ENCODE measurements at regions not wholly inside any gene's neighbourhood (a gene's known extent, or its start where the extent isn't known, plus 50 kb on each side); places are given as distances from the start of the nearest gene placed in this dataset.

GRCh38 chr15:81475926-81476325 lies 101.9 kb upstream of the TMC3 start:
- Mint-ChIP-seq H3K36me3 (no peaks in the 10 kb centered on the region), H3K27ac (no peak overlapping the region), H3K27me3 (ENCODE audit: low read depth) (peaks cover 23% of the 10 kb centered on the region), H3K4me3 (no peak overlapping the region), H3K9me3 (no peaks in the 10 kb centered on the region), H3K4me1 (peaks cover 2% of the 10 kb centered on the region)
- DNase-seq (ENCODE audit: low spot score in 2 of 2, unreplicated experiment in 2 of 2), result no peak
- TF ChIP-seq CTCF (IDR thresholded peaks at IDR 0.05; ENCODE audit: unreplicated experiment), result no peak

- no peak for DNase-seq (ENCODE audit: low spot score in 2 of 2, unreplicated experiment in 2 of 2)
- H3K36me3 Mint-ChIP-seq, result no peaks in the 10 kb centered on the region
- H3K27me3 Mint-ChIP-seq (ENCODE audit: low read depth), result peaks cover 23% of the 10 kb centered on the region
- H3K9me3 Mint-ChIP-seq, result no peaks in the 10 kb centered on the region
- no peak overlapping the region for H3K27ac Mint-ChIP-seq
- no peaks in the 10 kb centered on the region for H3K4me1 Mint-ChIP-seq
- H3K4me3 Mint-ChIP-seq, result no peak overlapping the region
- no peak for TF ChIP-seq CTCF (IDR thresholded peaks at IDR 0.05; ENCODE audit: unreplicated experiment)
Observed at GRCh38 chr15:81475471-81475870, 101.5 kb upstream of the TMC3 start.

- H3K27ac Mint-ChIP-seq, result no peak overlapping the region
- H3K27me3 Mint-ChIP-seq (ENCODE audit: low read depth), result peaks cover 23% of the 10 kb centered on the region
- no peaks in the 10 kb centered on the region for H3K36me3 Mint-ChIP-seq
- no peaks in the 10 kb centered on the region for H3K9me3 Mint-ChIP-seq
- TF ChIP-seq CTCF (IDR thresholded peaks at IDR 0.05; ENCODE audit: unreplicated experiment), result no peak
- H3K4me1 Mint-ChIP-seq, result no peaks in the 10 kb centered on the region
- no peak for DNase-seq (ENCODE audit: low spot score in 2 of 2, unreplicated experiment in 2 of 2)
- no peak overlapping the region for H3K4me3 Mint-ChIP-seq
Observed at GRCh38 chr15:81473946-81474345, 99.9 kb upstream of the TMC3 start.

GRCh38 chr15:81473177-81473576 lies 99.2 kb upstream of the TMC3 start:
- H3K9me3 Mint-ChIP-seq, result no peaks in the 10 kb centered on the region
- peaks cover 23% of the 10 kb centered on the region for H3K27me3 Mint-ChIP-seq (ENCODE audit: low read depth)
- H3K4me3 Mint-ChIP-seq, result no peak overlapping the region
- no peak overlapping the region for H3K27ac Mint-ChIP-seq
- no peaks in the 10 kb centered on the region for H3K36me3 Mint-ChIP-seq
- DNase-seq (ENCODE audit: low spot score in 2 of 2, unreplicated experiment in 2 of 2), result no peak
- no peaks in the 10 kb centered on the region for H3K4me1 Mint-ChIP-seq
- no peak for TF ChIP-seq CTCF (IDR thresholded peaks at IDR 0.05; ENCODE audit: unreplicated experiment)

- TF ChIP-seq CTCF (IDR thresholded peaks at IDR 0.05; ENCODE audit: unreplicated experiment), result no peak
- Mint-ChIP-seq H3K4me1 (no peaks in the 10 kb centered on the region), H3K27ac (no peak overlapping the region), H3K36me3 (no peaks in the 10 kb centered on the region), H3K4me3 (no peak overlapping the region), H3K9me3 (no peaks in the 10 kb centered on the region), H3K27me3 (ENCODE audit: low read depth) (peaks cover 23% of the 10 kb centered on the region)
- DNase-seq (ENCODE audit: low spot score in 2 of 2, unreplicated experiment in 2 of 2), result no peak
Observed at GRCh38 chr15:81471151-81471550, 97.1 kb upstream of the TMC3 start.

- no peak overlapping the region for H3K4me3 Mint-ChIP-seq
- H3K4me1 Mint-ChIP-seq, result no peaks in the 10 kb centered on the region
- H3K9me3 Mint-ChIP-seq, result peaks cover 10% of the 10 kb centered on the region
- H3K36me3 Mint-ChIP-seq, result no peaks in the 10 kb centered on the region
- peaks cover 26% of the 10 kb centered on the region for H3K27me3 Mint-ChIP-seq (ENCODE audit: low read depth)
- H3K27ac Mint-ChIP-seq, result no peak overlapping the region
- DNase-seq (ENCODE audit: low spot score in 2 of 2, unreplicated experiment in 2 of 2), result no peak
- TF ChIP-seq CTCF (IDR thresholded peaks at IDR 0.05; ENCODE audit: unreplicated experiment), result no peak
Observed at GRCh38 chr15:81469154-81469553, 95.1 kb upstream of the TMC3 start.
